CD4-positive, alpha-beta T cell treated with Interleukin-15 for 4 hours (primary cell): ENCODE measurements at regions not wholly inside any gene's neighbourhood (a gene's known extent, or its start where the extent isn't known, plus 50 kb on each side); places are given as distances from the start of the nearest gene placed in this dataset.
A peak's percentile ranks its signal among the peaks of the same experiment; 100 is the strongest.

Source experiments
- DNase-seq: peaks from one replicate; pipeline ENCODE4 v3.0.0-alpha.2; 2020; ENCODE audit warnings: low spot score

DNA sequence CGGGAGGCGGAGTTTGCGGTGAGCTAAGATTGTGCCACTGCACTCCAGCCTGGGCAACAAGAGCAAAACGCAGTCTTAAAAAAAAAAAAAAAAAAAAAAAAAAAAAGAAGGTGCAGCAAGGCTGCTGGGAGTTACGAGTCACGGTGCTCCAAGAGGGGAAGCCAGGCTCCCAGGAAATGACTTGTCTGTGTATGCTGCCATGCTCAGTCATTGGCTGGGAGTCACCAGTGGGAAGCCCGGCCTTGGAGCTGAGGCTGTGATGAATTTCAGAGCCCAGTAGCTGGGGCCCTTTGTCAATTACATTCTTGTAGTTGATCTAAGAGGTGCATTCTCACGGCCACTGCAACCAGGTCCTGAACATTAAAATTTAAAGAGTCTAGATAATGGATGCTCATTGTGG is 1105.1 kb upstream of the TENM3 start:
- no peak for DNase-seq

DNA sequence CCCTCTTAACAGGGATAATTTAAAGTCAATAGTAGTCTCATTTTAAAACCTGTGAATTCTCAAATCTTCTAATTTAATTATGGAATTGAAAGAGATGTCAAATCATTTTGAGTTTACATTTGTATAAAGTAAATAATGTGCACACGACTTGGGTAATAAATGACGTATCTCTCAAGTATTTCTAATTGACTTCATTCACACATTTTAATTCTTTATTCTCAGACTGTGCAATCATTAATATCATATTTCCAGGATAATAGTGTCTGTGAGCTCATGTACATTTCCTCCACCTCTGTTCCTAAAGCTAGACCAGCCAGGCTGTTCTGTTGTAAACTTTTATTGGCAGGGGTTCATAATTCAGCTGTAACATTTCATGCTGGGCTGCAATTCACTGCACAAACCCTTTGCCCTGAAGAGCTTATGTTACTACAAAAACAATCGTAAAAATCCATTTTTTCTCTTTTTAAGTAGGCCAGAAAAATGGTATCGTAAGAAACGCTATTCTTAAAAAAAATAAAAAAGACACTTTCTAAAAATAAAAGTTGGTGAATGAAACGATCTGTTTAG is 1103.1 kb upstream of the TENM3 start:
- DNase-seq = no peak

DNA sequence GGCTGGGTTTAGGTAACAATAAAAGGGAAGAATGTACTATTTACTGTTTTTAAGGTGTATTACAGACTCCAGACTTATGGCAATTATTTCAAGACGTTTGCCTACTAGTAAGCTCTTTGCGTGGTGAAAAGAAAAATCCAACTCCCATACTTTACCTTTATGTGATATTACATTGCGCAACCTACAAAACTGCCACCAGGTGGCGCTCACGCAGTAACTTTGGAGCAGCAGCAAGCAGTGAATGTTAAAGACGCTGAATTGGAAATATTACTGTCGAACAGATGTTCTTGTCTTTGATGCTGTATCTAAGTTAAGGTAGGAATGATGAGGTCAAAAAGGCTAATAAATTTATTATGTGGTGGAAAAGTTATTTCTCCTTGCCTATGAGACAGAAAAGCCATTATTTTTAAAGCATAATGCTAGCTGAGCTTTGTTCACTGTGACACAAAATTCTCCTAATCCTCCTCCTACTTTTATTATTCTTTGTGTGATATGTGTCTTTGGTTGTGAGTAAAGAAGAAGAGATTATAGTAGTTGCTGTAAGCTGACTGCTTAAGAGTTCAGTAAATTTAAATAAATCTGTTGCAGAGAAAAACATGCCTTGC is 1099.8 kb upstream of the TENM3 start:
- peak; percentile 65 for DNase-seq

- no peak for DNase-seq
Measured at GRCh38 chr4:181146051-181146450, 1097.2 kb upstream of the TENM3 start.

DNA sequence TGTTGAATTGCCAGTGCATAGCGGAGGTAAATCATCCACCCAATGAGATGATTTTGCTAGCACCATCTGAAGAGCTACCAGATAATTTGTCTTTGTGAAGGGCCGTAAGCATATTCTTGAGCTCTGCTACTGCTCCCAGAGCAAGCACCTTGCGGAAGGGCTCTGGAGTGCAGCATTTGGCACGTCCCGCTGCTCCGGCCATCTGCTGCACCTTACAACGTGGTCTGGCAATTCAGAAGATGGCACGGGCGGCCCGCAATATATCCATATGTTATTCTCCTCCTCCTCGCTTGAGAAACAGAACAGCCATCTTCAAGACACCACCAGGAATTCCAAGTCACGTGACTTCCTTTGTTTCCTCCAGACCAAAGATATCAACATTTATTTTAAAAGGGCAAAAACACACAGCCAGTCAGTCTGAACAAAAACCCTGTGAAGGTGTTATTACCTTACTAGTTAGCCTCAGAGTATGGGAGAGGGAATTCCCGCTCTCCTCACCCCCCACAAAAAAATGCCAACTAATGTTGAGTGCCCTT is 1095.7 kb upstream of the TENM3 start:
- DNase-seq = no peak

- DNase-seq = no peak
Measured at GRCh38 chr4:181148470-181148869, 1094.7 kb upstream of the TENM3 start.

DNA sequence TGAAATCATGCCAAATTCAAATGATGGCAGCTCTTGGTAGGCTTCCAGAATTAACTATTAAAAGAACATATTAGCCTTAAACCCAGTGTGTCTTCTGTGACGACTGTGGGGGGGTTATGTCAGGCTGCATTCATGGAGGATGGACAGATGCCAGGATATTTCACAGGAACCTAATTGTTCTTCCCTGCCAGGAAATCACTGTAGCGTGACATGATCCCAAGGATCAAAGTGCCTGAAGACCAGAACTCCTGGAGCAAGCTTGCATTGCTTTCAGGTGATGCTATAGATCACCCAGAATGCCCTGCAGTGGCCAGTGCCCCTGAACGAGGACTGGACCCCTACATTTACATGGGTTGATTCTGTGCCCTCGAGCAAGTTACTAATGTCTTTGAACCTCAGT is 1093.0 kb upstream of the TENM3 start:
- no peak for DNase-seq

DNA sequence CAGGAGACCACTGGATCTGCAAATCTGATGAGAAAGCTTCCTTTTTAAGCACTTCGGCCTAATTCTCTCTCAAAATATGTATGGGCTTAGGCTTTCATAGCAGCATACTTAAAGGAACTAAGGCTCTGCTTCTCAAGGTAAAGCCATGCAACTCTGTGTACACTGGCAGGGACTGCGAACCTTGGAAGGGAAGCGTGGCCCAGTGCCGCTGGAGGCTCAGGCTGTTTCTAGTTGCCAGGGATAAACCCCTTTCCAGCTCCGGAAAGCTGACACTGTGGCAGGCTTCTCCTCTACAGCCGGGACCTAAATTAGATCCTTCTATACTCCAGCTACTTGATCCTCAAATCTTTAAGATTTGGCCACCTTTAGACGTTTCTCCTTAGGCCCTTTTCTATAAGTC is 1091.3 kb upstream of the TENM3 start:
- DNase-seq = no peak

DNA sequence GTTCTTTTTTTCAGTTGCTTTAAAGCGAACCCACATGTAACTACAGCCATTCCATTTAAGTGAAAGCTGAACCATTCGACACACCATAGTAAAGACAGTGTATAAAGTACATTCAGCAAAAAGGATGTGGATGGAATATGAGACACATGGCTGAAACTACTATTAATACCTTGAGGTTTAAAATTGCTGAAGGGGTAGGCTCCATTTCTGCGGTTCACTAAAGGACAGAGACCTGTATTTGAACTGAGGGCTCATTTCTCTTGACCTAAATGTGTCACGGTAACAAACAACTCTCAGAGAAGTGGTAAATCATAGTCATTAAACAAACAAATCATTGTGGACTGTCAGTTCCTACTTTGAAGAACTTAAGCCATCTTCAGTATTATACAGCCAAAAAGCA is 1085.6 kb upstream of the TENM3 start:
- no peak for DNase-seq

DNA sequence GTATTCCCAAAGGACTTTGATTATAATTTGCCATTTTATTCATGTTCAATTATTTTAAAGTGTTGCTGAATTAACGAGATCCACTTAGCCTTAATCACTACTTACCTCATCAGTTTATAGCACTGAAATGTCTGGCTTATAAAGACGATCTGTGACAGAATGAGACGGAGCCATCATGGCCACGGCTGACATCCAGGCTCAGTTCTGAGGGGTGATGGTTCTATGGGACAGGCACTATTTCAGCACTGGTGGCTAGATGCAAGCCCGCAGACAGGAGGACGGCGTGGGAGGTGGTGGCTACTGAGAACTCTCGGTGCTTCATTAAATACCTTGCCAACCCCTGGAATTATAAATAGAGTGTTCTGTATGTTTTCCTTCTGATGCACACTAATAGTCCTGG is 1084.2 kb upstream of the TENM3 start:
- DNase-seq = no peak

DNA sequence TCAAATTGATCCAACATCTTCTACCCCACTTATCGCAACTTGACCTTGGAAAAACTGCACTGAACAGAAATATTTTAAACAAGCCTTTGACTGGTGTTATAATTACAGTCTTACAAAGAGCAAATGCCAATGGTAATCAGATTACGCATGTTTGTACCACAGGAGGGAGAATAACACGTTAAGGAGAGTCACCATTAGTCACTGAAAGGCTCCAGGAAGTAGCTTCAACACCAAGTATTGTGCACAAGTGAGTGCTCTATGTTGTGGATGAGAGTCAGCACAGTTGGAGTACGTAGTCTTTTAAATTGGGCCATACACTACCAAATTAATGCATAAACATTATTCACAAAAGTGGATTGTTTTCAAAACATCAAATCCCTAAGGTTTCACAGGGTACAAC is 1081.5 kb upstream of the TENM3 start:
- no peak for DNase-seq

DNA sequence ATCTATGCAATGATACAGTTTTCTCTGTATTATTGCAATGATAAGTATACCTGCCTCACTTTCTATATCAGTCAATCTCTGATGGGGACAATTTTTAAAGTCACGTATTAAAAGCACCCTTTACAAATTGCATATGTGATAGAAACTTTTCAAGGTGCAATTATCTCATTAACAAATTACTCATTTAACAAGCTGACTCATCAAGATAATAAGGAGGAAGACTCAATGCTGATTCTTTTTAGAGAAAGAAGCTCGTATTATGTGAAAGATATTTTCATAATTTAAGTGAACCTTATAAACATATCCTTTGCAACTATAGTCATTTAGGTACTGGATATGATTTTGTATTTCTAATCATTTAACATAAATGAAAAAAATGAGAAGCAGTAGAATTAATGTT is 1080.9 kb upstream of the TENM3 start:
- no peak for DNase-seq

- DNase-seq = no peak
Measured at GRCh38 chr4:181162676-181163075, 1080.5 kb upstream of the TENM3 start.

GRCh38 chr4:181166742-181167399 is 1076.3 kb upstream of the TENM3 start:
- no peak for DNase-seq

GRCh38 chr4:181168011-181168805 is 1075.0 kb upstream of the TENM3 start:
- DNase-seq = no peak

GRCh38 chr4:181173046-181173445 is 1070.2 kb upstream of the TENM3 start:
- DNase-seq = no peak

- DNase-seq = no peak
Measured at GRCh38 chr4:181176306-181176705, 1066.9 kb upstream of the TENM3 start.

DNA sequence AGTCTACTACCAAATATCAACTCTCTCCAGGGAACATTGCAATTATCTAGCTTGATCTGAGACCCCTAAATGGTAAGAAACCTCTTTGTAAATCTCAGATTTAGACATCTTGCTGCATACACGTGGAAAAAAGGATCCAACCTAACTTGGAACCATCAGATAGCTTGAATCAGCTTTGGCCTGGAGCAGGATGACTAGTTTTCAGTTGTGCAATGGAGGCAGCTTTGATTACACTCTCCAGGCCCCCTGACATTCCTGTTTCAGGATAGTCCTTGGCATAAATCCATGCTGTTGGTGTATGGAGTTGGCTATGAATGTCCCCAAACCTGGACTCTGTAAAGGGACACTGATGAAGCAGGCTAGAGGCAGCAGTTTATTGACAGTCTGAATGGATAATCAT is 1061.9 kb upstream of the TENM3 start:
- DNase-seq = no peak

DNA sequence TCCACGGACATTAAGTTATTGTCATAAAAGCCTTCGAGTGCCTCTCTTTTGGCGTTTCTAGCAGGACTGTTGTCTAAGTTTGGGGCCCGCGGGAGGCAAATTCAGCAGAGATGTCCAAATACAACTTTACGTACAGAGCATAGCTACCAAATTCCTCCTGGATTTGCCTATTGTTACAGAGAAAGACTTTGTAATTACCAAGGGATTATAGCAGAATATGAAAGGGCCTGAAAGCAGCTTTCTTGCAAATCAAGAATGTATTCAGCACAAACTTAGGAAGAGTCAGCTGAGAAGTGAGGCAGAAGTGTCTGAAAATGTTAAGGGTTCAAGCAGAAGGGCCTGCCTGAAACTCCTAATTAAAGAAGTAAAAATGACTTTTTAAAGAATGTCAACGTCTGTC is 1053.5 kb upstream of the TENM3 start:
- DNase-seq = no peak

DNA sequence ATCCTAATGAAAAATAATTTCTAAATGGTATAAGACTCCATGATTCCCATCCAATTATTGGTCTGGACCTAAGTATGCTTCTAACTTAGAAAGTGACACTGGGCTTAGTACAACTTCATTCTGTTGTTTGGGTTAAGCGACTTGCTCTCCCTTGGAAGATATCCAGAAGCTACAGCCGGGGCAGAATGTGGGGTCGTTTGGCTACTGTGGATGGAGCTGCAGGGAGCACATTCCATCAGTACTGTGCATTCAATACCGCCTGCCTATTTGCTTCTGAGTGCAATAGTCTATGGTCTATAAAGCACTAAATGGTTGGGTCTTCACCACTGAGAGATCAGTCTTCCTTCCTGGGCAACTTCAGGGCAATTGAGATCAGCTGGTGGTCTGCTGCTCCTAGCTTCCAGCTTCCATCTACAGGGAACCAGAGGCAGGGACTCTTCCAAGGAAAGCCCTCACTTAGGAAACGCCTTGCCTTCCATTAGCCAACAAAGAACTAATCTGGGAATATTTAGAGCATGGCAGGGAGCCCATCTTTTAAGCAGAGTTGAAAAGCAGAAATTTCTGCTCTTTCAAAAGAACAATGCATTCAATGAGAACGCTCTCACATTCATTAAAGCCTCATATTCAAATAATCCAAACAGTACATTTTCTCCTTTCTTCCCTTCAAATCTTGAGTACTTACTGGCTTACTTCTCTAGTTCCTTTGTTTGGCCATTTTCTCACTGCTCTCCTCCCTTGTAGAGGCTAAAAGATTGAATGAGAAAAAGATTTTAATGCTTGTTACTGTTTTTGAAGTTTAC is 1049.9 kb upstream of the TENM3 start:
- DNase-seq = no peak

- no peak for DNase-seq
Measured at GRCh38 chr4:181194096-181194495, 1049.1 kb upstream of the TENM3 start.

- DNase-seq = no peak
Measured at GRCh38 chr4:181200076-181200475, 1043.1 kb upstream of the TENM3 start.
